Right lobe of liver (tissue), 6 donors: ENCODE measurements at regions not wholly inside any gene's neighbourhood (a gene's known extent, or its start where the extent isn't known, plus 50 kb on each side); places are given as distances from the start of the nearest gene placed in this dataset.

Experiments used
- ATAC-seq, 4 donors: fragments of 200-7000 bp; cut with Tn5 transposase; one replicate each; pipeline ENCODE4 v1.9.1; 2020; ENCODE audit warnings: mild to moderate bottlenecking in 4 of 4, moderate library complexity in 4 of 4
- DNase-seq, 3 donors: peaks; one replicate each; pipeline ENCODE4 v3.0.0-alpha.2; 2020
- H3K27ac ChIP-seq, 3 donors: fragments of 200-600 bp; one replicate each; pipeline ENCODE4 v1.8.0; 2022
- H3K27me3 ChIP-seq, 2 donors: fragments of 200-600 bp; one replicate each; pipeline ENCODE4 v1.8.0; 2022
- H3K36me3 ChIP-seq, 4 donors: fragments of 200-600 bp; sonication (generic) in 1 of 4; one replicate each; pipeline versions ENCODE4 v1.5.1 to v1.8.0; 2017 to 2022; ENCODE audit warnings: control low read depth in 1 of 4
- H3K4me1 ChIP-seq, 4 donors: fragments of 200-600 bp; sonication (generic) in 1 of 4; one replicate each; pipeline versions ENCODE4 v1.5.1 to v1.8.0; 2017 to 2022; ENCODE audit warnings: control low read depth in 1 of 4
- H3K4me3 ChIP-seq, 3 donors: fragments of 200-600 bp; one replicate each; pipeline ENCODE4 v1.8.0; 2022
- H3K9me3 ChIP-seq, 4 donors: fragments of 200-600 bp; sonication (generic) in 1 of 4; one replicate each; pipeline versions ENCODE4 v1.5.1 to v1.8.0; 2017 to 2022; ENCODE audit warnings: control low read depth in 1 of 4
- POLR2A ChIP-seq: fragments of 450-650 bp; IDR thresholded peaks from one replicate; pipeline ENCODE4 v1.6.1; 2017; ENCODE audit warnings: antibody characterized with exemption, mild to moderate bottlenecking
- WGBS: methylation state at CpG from one replicate; pipeline ENCODE4 v1.1.6; 2018; ENCODE audit warnings: low coverage, low lambda C conversion rate; ENCODE audit not compliant: insufficient coverage; ENCODE audit errors: missing lambda C conversion rate; 5-methylcytosine and 5-hydroxymethylcytosine counted together
- intact Hi-C, 2 donors: fragments of 100-400 bp; cut with DNase I; formaldehyde crosslinking; loops; one replicate each; pipeline versions ENCODE4 v1.11.2 to v1.14.1; 2022
- TF ChIP-seq, protein P1 (sequence below), 4 donors: fragments of 200-600 bp in 3 of 4; fragments of 450-650 bp in 1 of 4; IDR thresholded peaks; one replicate each; pipeline versions ENCODE4 v1.5.1 to v1.8.0; 2016 to 2022; ENCODE audit warnings: antibody characterized with exemption in 4 of 4, mild to moderate bottlenecking in 2 of 4
- donor health status: DM: no; HTN: yes; CAD: no.
- donor health status: DM: no; HTN: no; CAD: no.
- donor health status: DM: no; HTN: no; CAD: no.
- donor health status: DM: no; HTN: yes; CAD: no.
- donor health status: DM: no; HTN: yes; CAD: no.

DNA sequence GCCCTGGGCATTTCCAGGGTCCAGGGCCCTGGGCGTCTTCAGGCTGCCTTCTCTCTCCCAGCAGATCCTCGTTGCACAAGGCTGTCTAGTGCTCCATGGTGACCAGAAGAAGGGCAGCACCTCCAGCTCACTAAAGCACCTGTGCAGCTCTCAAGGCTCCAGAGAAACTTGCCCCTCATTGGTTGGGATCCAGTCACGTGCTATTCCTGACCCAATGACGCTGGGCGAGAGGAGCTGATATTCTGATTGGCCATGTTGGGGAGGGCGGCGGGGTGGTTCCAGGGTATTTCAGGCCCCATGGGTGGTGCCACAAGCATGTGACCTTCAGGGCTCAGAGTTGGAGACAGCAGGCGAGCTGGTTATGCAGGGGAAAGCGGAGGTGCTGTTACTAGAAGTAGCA is 309.1 kb downstream of the TOX3 start:
- no peak overlapping the region for H3K27ac ChIP-seq
- H3K4me3 ChIP-seq, result no peak overlapping the region
- WGBS, result 100% methylated on average over 4 of the region's 9 CpGs
- no peaks in the 10 kb centered on the region for H3K4me1 ChIP-seq
- no peaks in the 10 kb centered on the region for H3K36me3 ChIP-seq
- intact Hi-C loops, result no loop called here
- ATAC-seq (no peak), DNase-seq (no peak)
- no peaks in the 10 kb centered on the region for H3K27me3 ChIP-seq
- H3K9me3 ChIP-seq, result no peaks in the 10 kb centered on the region
- no peak for TF ChIP-seq POLR2A
- TF ChIP-seq, protein P1, sequence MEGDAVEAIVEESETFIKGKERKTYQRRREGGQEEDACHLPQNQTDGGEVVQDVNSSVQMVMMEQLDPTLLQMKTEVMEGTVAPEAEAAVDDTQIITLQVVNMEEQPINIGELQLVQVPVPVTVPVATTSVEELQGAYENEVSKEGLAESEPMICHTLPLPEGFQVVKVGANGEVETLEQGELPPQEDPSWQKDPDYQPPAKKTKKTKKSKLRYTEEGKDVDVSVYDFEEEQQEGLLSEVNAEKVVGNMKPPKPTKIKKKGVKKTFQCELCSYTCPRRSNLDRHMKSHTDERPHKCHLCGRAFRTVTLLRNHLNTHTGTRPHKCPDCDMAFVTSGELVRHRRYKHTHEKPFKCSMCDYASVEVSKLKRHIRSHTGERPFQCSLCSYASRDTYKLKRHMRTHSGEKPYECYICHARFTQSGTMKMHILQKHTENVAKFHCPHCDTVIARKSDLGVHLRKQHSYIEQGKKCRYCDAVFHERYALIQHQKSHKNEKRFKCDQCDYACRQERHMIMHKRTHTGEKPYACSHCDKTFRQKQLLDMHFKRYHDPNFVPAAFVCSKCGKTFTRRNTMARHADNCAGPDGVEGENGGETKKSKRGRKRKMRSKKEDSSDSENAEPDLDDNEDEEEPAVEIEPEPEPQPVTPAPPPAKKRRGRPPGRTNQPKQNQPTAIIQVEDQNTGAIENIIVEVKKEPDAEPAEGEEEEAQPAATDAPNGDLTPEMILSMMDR (IDR thresholded peaks at IDR 0.05), result no peak

GRCh38 chr16:52235186-52235585 is 311.8 kb downstream of the TOX3 start:
- Histone ChIP-seq H3K9me3 (no peaks in the 10 kb centered on the region), H3K27ac (no peak overlapping the region), H3K27me3 (no peaks in the 10 kb centered on the region), H3K4me3 (no peak overlapping the region), H3K36me3 (no peaks in the 10 kb centered on the region), H3K4me1 (no peaks in the 10 kb centered on the region)
- TF ChIP-seq POLR2A, result no peak
- TF ChIP-seq, protein P1 (IDR thresholded peaks at IDR 0.05), result no peak
- no peak for ATAC-seq
- intact Hi-C loops, result no loop called here
- no peak for DNase-seq

DNA sequence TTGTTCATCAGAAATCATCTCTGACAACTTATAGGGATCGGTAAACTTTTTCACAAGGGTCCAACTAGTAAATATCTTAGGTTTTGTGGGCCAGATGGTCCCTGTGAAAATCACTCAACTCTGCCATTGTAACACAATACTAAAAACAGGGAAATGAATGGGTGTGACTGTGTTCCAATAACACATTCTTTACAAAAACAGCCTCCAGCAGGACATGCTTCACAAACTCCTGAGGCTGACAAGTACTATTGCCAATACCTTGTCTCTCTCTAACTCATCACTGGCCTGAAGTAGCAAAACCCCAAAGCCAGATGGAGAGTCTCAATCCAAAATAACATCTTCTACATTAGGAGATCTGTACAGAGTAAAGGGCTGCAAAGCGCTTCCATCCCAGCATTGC is 312.3 kb downstream of the TOX3 start:
- no peak for DNase-seq

GRCh38 chr16:52229471-52229870 is 317.5 kb downstream of the TOX3 start:
- ATAC-seq, result no peak
- WGBS, result 82% methylated on average over 3 of the region's 3 CpGs

More for the DNA sequence above, 312.3 kb downstream of the TOX3 start:
- intact Hi-C loops, result no loop called here
- TF ChIP-seq POLR2A, result no peak
- TF ChIP-seq, protein P1 (IDR thresholded peaks at IDR 0.05), result no peak
- Histone ChIP-seq H3K27ac (no peak overlapping the region), H3K36me3 (no peaks in the 10 kb centered on the region), H3K4me3 (no peak overlapping the region), H3K9me3 (no peaks in the 10 kb centered on the region), H3K27me3 (no peaks in the 10 kb centered on the region), H3K4me1 (no peaks in the 10 kb centered on the region)
- ATAC-seq, result no peak
- WGBS, result 90% methylated on average over 2 of the region's 2 CpGs

More at GRCh38 chr16:52229471-52229870, 317.5 kb downstream of the TOX3 start:
- no peaks in the 10 kb centered on the region for H3K4me1 ChIP-seq
- H3K9me3 ChIP-seq, result no peaks in the 10 kb centered on the region
- TF ChIP-seq, protein P1 (IDR thresholded peaks at IDR 0.05), result no peak
- TF ChIP-seq POLR2A, result no peak
- no peaks in the 10 kb centered on the region for H3K36me3 ChIP-seq
- no peak for DNase-seq
- H3K27me3 ChIP-seq, result no peaks in the 10 kb centered on the region
- intact Hi-C loops, result no loop called here
- no peak overlapping the region for H3K4me3 ChIP-seq
- no peak overlapping the region for H3K27ac ChIP-seq
